GM18505 (cell line): ENCODE measurements at regions not wholly inside any gene's neighbourhood (a gene's known extent, or its start where the extent isn't known, plus 50 kb on each side); places are given as distances from the start of the nearest gene placed in this dataset.
"Not testable (repeated sequence)": the region's sequence is repeated elsewhere in the genome, so short reads cannot be mapped to it uniquely, and the experiment has no call there.

Experiments
- ATAC-seq: cut with Tn5 transposase; IDR thresholded peaks from one replicate; pipeline ENCODE4 v1.9.1; 2021; ENCODE audit not compliant: unreplicated experiment
- POLR2A ChIP-seq: IDR thresholded peaks from 4 replicates; pipeline ENCODE4 v1.6.1; 2011; ENCODE audit warnings: borderline replicate concordance; ENCODE audit not compliant: insufficient read depth, insufficient read length; ENCODE audit errors: extremely low read depth

DNA sequence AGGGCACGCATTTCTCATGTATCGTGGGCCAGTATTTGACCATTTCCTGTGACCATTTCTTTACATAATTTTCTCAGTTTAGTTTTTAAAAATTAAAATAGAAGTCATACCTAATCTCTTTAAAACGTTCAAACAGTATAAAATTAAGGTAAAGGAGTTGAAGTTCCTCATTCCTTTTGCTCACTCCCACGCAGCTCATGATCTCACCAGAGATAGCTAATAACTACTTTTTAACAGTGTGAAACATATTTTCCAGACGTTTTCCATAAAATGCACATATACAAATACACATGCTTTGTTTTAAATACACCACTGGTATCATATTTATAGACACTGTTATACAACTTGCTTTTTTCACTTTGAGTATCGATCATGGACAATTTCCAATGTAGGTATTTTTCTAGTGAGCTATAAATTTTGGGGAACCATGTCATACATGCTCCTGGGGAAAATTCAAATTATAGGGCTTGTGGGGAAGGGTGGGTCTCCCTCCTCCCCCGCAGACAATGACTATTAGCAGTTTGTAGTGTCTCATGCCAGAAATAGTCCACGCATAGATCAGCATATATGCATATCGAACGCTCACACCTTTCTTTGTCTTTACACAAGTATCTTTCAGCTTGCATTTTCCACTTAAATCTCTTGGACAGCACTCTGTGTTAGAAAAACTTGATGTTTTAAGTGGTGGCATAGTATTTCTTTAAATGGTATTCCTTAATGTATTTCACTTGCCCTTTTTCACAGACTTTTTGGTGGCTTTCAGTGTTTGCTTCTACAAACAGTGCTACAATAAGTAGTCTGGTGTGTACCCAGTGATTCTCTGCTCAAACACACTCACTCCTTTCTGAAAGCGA, 145.5 kb upstream of the ZNF217 start:
- TF ChIP-seq POLR2A = peak; percentile 37
- no peak for ATAC-seq

DNA sequence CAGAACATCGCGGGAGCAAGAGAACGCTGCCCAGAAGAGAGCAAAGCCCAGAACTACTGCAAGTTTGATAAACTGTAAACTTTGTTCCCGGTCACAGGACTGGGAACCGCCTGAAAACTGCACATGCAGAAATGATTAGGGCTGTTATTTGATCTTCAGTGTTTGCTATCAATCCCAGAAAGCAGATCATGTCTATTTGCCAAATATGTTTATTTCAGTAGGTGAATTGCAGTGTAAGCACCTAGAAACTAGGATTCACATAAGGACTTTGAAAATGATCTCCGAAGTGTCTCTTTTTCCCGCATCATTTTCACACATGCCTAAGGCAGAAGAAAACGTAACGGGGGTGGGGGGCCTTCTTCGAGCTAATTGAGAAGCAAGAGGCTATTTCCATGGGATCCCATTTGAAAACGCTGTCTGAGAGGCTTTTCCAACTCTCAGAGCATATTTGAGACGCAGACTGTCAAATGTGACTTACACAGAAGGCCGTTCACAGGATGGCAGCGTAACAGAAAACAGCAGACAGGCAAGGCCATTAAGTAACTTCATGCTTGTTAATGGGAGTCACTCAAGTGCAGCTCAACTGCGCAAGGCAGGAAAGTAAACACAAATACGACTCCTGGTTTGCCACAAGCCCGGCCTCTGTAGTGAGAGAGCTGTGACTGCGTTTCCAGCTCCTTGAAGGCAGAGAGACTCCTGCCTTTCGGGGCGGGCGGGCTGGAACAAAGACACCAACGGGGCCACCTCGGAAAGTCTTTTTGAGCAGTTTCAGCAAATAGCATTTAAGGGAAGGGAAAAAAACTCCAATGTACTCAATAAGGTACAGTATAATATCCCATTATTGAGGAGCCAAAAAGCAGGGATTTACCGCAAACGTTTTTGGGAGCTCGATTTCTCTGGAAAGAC, 144.7 kb upstream of the ZNF217 start:
- ATAC-seq = no peak
- no peak for TF ChIP-seq POLR2A

DNA sequence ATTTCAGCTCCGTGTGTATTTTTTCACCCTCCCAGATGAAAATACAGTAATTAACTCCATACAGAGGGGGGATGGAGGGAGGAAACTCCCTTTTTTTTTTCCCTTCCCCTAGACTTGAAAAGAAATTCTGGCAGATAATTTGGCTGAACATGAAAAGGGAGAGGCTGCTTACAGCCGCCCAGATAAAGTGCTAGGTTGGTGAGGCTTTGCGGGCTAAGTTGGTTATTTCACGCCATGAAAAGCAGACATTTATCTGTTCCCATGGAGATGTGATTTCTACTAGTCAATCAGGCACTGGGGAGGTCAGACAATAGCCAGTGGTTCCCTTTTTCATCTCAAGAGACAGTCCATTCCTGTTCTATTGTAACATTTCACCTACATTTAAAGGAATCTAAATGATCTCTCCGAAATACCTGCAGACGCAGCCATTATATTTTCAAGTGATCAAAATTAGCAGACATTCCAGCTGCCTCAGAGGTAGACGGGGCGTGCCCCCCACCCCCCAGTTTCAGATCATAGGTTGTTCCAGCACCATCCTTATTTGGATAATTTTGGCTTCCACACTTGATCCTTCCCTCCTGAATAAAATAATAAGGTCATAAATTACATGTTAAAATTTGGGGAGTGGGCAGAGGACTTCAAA, 143.9 kb upstream of the ZNF217 start:
- ATAC-seq = no peak
- TF ChIP-seq POLR2A = no peak

DNA sequence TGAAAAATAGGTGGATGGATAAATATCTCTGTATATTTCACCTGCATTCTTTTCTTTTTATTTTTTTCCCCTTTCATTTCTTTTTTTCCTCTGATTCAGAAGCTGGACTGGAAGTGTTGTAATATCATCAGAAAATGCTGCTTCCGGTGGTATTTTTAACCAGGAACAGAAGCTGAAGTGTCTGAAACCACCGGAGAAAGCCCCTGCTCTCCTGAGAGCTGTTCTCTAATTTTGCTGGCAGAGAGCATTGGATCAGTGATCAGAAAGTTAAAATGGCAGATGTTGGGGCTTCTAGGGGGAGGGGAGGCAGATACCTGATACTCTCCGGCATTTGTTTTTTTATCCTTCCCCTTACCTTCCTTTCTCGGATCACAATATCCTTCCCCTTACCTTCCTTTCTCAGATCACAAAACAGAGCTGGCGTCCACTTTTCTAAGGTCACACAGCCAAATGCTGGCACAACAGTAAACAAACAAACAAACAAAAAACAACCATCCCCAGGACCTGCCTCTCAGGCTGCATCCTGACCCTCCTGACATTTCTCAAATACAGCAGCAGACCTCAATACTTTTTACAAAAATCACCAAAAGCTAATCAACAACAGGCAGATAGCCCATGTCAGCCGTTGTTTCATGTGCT, 143.2 kb upstream of the ZNF217 start:
- TF ChIP-seq POLR2A = no peak
- no peak for ATAC-seq

DNA sequence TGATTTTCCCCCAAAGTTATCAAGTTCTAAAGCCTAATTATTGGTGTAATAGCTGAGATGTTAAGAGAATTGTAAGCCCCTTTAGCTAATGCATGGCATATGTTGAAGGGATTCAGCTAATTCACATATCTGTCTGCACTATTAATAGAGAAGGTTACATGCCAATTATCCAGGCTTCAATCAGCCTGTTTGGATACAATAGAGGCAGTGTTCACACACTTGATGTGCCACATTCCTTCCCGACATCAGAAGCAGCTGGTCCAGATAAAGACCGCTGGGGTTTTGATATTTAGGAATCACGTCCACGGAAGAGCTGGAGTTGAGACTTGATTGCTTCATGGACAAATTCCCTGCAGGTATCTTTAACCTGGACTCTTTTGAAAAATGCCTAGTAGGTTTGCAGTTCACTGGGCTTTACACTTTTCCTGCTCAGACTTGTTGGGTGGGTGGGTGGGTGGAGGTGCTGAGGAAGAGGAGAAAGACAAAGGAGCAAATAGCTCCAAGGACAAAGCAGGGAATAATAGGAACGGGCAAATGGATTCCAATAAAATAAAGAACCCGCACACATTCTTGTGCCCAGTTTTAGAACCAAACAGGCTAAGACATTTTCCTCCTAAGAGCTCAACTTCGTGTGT, 142.6 kb upstream of the ZNF217 start:
- no peak for TF ChIP-seq POLR2A
- ATAC-seq = no peak

DNA sequence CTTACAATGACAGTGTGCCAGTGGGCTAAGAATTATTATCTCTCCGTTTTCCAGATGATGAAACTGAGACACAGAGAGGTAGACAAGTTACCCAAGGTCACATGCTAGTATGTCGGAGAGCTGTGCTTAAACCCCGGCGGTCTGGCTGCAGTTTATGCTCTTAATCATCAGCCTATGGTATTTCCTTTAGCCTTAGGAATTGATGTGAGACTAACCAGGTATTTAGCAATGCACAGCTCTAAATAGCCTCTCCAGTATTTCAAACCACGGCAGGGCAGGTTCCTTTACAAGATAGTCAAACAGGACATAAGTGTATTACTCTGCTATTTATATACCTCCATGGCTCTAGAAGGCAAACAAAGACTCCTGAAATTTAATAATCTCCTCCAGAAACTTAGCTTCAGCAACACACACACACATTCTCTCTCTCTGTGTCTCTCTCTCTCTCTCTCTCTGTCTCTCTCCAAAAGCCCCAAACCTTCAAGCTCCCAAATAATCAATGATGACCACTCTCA, 142.0 kb upstream of the ZNF217 start:
- no peak for TF ChIP-seq POLR2A
- ATAC-seq = no peak

DNA sequence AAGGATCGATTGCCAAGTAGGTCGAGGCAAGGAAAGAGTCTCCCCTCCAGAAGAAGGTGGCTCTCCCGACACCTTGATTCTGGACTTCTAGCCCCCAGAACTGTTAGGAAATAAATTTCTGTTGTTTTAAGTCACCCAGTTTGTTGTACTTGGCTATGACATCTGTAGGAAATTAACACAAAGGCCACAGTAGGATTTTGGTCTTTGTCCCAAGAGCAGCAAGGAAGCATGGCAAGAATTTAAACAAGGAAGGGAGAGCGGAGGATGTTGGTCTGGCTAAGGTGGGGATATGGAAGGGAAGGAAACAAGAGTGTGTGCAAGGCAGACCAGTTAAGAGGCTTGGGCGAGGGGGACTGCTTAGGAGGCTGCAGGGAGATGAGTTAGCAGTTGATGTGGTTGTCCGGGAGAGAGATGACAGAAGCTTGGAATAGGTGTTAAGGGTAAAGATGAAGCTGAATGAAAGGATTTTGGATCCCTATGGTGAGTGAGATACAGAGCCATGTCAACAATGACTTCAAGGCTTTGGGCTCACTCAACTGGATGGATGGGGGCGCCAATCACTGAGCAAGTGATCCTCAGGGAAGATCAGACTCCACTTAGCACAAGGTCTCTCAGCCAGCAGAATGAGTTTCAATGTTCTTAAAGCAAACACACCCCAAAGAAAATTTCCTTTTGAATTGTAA, 140.5 kb upstream of the ZNF217 start:
- no peak for TF ChIP-seq POLR2A
- ATAC-seq = no peak

DNA sequence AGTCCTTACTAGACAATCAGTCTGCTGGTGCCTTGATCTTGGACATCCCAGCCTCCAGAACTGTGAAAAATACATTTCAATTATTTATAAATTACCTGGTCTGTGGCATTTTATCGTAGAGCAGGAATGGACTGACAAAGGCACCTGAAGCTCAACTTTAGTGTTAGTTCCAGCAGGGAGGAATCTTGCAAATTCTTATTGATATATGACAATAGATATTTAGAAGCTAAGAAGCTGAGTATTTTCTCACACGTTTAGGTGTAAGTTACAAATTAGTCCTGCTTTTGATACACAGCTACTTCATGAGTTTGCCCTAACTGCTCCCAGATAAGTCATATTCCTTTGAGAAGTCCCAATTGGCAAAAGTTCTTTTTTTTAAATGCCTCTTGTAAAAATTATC, 138.0 kb upstream of the ZNF217 start:
- TF ChIP-seq POLR2A = no peak
- ATAC-seq = no peak

DNA sequence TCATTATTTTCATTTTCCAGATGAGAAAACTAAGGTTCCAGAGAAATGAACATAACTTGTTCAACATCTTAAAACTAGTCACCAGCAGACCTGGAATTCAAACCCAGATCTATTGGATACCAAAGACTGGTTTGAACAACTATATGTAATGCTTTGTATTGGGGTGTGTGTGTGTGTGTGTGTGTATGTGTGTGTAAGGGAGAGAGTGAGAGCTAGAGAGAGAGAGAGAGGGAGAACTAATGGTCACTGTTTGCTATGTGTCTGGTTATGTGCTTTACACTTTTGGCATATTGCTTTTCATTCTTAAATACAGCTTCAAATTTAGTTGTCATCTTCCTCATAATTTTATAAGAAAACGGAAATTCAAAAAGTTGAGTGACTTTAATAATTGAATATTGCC, 134.7 kb upstream of the ZNF217 start:
- no peak for TF ChIP-seq POLR2A

DNA sequence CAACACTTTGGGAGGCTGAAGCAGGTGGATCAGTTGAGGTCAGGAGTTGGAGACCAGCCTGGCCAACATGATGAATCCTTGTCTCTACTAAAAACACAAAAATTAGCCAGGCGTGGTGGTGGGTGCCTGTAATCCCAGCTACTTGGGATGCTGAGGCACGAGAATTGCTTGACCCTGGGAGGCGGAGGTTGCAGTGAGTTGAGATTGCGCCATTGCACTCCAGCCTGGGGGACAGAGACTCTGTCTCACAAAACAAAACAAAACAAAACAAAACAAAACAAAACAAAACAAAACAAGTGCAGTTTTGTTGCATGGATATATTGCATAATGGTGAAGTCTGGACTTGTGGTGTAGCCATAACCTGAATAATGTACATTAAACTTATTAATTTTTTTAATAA, 133.6 kb upstream of the ZNF217 start:
- not testable (repeated sequence) for ATAC-seq

More for the DNA sequence above, 134.7 kb upstream of the ZNF217 start:
- no peak for ATAC-seq

DNA sequence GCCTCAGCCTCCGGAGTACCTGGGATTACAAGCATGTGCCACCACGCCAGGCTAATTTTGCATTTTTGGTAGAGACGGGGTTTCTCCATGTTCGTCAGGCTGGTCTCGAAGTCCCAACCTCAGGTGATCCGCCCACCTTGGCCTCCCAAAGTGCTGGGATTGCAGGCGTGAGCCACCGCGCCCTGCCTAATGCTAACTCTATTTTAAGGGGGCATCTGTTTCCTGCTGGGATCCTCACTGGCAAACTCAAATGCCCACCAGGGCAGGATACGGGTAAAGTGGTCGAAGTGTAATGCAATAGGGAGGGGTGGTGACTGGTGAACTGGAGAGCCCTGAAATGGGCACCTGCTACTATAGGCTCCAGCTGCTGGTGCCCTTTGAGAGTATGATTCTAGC, 131.9 kb upstream of the ZNF217 start:
- no peak for ATAC-seq
- TF ChIP-seq POLR2A = no peak

DNA sequence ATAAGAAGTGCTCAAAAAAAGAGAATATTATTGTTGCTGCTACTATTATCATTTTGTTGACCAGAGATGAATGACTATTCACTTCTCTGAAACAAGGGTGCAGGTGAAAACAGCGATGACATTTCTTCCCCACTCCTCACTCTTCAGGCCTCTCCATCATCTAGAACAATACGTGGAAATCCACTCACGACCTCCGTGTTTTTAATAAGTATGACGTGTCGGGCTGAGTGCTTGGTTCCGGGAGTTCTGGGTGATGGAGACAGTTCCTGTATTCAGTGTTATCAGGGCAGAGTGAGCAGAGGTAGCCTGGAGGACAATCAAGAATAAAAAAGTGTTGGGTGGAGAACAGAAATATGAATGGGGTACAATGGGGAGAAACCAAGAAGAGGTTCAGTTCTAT, 130.0 kb upstream of the ZNF217 start:
- no peak for ATAC-seq
- no peak for TF ChIP-seq POLR2A

DNA sequence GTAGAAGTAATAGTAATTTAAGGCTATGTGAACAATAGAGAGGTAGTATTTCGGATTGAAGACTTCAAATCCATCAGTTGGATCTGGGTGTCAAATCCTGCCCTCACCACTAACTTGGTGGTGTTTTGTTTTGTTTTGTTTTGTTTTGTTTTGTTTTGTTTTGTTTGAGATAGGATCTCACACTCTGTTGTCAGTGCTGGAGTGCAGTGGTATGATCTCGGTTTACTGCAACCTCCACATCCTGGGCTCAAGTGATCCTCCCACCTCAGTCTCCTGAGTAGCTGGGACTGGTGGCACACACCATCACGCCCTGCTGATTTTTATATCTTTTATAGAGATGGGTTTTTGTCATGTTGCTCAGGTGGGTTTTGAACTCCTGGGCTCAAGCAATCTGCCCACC, 129.4 kb upstream of the ZNF217 start:
- no peak for ATAC-seq
- TF ChIP-seq POLR2A = no peak
